HTR-8/SVneo (cell line): ENCODE measurements at regions not wholly inside any gene's neighbourhood (a gene's known extent, or its start where the extent isn't known, plus 50 kb on each side); places are given as distances from the start of the nearest gene placed in this dataset.
A peak's percentile ranks its signal among the peaks of the same experiment; 100 is the strongest.
"Not testable (repeated sequence)": the region's sequence is repeated elsewhere in the genome, so short reads cannot be mapped to it uniquely, and the experiment has no call there.

Source experiments
- DNase-seq: peaks from one replicate; pipeline ENCODE4 v3.0.0; 2011; ENCODE audit warnings: low spot score, mixed read lengths; ENCODE audit not compliant: insufficient read length
- FAIRE-seq: peaks from 2 replicates; lab custom pipeline; 2011; peaks lifted over from hg19 to GRCh38; lab: Jason Lieb, UNC

DNA sequence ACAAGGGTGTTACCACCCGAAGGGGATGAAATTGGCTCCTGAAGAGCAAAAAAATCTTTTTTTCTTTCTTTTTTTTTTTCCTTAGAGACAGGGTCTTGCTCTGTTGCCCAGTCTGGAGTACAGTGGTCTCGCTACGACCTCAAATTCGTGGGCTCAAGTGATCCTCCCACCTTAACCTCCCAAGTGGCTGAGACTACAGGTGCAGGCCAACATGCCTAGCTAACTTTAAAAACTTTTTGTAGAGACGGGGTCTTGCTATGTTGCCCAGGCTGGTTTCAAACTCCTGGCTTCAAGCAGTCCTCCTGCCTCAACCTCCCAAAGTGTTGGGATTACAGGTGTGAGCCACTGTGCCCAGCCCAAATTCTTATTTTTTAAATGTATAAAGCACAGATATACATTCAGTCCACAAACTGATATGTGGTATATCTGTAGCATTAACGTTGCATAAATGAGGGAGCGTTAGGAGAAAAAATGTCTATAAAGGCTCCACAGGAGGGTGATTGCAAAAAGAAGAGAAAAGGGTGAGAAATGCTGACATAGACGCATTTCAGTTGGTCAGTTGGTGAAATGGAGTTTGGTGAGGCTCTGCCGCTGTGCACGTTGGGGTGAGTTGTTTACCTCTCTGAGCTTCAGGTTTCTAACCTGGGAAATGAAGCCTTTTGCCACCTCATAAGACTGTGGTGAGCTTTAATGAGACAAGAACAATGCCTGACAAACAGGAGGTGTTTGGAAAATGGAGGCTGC, 100.7 kb upstream of the PODXL start:
- no peak for FAIRE-seq
- no peak for DNase-seq

DNA sequence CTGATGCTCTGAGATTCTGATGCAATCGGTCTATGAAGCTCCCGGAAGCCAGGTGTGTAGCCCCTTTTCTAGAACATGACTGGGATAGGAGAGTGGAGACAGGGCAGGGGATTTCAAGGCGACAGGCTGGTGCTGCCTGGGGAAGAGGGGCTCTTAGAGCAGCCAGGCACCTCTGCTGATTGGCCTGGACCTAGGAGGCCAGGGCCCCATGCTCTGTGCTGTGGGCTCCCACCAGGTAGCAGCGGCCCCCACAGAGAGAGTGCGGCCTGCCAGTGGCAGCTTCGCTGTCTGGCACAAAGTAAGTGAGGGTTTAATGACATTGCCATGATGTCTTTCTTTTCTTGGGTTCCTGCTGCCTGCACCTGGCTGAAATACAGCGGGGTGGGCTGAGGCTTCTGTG, 99.4 kb upstream of the PODXL start:
- no peak for DNase-seq
- FAIRE-seq, result no peak

DNA sequence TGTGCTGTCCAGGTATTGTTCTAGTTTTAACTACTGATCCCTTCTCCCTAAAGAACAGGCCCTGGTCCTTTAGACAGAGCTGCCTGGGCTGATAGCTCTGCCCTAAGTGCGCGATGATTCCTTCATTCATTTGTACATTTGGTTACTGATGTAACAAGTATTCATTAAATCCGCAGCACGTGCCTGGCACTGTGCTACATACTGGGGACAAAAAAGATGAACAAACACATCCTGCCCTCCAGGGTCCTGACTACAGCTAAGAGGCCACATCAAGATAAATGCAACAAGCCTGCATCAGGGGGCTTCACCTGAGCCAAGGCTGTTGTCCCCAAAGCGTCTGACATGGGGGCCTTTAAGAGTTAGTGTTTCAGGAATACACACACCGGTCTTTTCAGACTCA, 99.0 kb upstream of the PODXL start:
- no peak for FAIRE-seq
- no peak for DNase-seq

DNA sequence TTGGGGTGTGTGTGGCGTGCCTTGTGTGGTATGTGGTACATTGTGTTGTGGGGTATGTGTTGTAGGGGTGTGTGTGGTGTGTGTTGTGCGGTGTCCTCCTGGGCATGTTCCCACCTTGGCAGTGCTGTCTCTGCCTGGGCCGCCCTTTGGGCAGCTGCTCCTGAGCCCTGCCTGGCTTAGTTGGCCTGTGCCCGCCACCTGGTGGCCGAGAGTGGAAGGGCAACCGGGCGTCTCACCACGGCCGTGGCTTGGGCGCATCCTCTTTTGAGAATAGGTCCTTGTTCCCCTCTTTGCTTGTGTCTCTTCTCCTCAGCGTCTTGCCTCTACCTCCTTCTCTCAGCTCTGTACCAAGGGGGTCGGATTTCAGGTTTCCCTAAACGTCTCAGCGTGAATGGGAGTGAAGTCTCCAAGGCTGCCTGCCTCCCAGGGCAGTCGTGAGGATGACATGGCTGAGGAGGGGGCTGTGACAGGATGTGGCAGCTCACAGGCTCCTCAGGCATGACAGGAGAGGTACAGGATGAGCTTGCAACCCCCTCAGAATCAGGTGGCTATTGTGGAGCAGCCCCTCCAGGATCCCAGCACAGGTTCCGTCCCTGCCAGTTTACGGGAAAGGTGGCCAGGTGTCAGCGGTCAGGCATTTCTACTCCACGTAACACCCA, 98.4 kb upstream of the PODXL start:
- peak; percentile 82 for DNase-seq

DNA sequence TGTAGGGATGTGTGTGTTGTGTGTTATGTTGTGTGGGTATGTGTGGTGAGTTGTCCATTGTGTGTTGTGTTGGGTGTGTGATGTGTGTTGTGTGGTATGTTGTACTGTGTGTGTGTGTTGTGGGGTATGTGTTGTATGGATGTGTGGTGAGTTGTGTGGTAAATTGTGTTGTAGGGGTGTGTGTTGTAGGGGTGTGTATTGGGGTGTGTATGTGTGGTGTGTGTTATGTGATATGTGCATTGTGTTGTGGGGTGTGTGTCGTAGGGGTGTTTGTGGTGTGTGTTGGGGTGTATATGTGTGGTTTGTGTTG, 97.8 kb upstream of the PODXL start:
- FAIRE-seq, result peak; percentile 55
- DNase-seq, result no peak

More for the DNA sequence above, 98.4 kb upstream of the PODXL start:
- peak; percentile 57 for FAIRE-seq

DNA sequence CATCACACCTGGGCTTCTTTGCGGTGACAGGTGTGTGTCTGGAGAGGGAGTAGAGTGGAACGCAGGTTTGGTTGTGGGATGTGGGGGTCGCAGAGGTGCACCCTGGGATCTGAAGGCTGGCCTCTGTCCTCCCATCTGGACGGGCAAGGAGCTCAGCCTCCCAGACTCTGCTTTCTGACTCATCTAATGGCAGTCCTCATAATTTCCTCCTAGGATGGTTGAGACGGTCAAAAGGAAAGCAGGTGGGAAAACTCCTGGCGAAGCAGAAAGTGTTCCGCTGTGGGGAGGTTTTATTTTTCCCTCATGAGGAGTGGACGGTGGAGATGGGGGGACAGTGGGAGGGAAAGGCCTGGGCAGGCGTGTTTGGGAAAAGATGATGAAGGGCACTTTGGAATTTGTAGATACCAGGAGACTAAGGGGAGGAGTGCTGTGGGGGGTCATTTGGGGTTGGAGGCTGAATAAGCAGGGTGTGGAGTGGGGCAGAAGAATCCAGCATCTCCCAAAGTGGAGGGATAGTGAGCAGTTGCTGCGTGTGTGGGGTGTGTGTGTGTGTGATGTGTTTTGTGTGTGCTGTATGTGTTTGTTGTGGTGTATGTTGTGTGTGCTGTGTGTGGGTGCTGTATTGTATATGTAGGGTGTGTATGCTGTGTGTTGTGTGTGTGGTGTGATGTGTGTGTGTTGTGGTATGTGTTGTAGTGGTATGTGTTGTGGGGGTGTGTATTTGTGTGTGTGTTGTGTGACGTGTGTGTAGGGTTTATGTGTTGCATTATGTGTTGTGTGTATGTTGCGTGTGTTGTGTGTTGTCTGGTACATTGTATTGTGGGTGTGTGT, 97.2 kb upstream of the PODXL start:
- FAIRE-seq (no peak), DNase-seq (peak; percentile 52)

DNA sequence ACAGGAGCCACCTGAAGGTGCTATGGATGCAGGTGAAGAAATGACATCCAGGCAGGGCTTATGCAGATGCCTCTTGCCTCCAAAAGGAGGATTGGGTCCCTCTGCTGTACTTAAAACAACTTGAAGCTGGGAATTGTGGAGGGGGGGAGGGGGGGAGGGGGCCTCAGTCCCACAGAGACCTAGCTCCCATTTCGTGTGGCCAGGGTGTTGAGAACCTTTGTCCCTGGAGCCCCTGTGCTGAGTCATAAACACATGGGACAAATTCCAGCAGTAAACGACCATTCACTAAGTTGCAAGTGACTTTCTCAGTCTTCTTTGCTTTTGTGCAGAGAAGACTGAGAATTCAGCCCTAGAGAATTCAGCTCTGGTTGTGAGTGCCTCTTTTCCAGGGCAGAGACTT, 96.5 kb upstream of the PODXL start:
- no peak for FAIRE-seq
- DNase-seq, result no peak

DNA sequence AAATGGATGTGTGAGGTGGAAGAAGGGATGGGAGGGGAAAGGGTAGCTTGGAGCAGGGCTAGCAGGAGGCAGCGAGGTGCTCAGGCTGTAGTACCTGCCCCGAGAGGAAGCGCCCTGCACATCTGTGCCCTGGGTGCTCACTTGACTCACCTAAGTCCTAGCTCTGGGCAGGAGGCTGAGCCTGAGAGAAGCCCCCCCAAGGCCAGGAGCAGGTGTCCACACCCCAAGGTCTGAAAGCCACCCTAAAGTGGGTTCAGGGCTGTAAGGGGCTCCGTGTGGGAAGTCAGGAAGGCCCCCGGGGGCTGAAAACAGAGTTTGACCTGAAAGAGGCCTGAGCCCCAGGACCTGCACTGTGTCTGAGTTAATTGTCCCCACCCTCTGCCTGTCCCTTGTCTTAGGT, 95.8 kb upstream of the PODXL start:
- FAIRE-seq, result no peak

DNA sequence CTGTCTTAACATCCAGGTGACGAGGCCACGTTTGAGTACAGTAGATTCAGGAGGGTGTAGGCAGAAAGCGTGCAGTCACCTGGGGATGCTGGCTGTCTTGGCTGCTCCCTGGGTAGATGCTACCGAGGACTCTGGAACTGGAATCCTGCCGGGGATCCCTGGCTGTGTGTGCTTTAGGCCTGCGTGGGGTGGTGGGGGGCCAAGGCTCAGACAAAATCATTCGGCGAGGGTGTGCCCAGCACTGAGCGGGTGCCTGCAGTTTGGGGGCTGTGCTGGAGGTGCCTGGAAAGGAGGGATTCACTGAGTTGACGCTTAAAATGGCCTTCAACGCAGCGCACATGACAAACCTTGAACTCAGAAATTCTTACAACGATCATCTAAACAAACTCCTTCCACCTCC, 93.5 kb upstream of the PODXL start:
- FAIRE-seq (no peak), DNase-seq (no peak)

More for the DNA sequence above, 95.8 kb upstream of the PODXL start:
- no peak for DNase-seq

DNA sequence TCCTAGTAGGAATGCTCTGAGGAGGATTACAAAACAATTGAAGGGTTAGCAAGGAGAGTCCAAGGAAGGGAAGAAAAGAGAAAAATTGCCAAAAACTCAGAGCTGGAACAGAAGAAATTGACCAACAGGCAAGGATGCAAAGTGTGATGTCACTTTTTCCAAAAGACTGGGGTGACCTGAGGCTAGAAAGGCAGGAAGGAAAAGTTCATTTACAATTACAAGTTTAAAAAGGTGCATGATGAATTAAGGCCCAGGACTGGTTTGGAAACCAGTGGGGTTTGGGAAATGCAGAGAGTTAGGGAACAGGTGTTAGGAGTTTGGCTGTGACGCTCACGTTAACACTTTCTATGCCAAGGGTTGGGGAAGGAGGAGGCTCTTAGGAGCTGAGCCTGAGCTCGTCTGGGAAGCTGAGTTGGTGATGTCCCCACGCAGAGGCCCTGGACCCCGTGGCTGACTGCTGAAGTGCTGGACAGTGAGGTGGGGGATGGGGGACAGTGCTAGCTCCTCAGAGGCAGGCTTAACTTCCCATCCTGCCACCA, 92.6 kb upstream of the PODXL start:
- FAIRE-seq (no peak), DNase-seq (no peak)

DNA sequence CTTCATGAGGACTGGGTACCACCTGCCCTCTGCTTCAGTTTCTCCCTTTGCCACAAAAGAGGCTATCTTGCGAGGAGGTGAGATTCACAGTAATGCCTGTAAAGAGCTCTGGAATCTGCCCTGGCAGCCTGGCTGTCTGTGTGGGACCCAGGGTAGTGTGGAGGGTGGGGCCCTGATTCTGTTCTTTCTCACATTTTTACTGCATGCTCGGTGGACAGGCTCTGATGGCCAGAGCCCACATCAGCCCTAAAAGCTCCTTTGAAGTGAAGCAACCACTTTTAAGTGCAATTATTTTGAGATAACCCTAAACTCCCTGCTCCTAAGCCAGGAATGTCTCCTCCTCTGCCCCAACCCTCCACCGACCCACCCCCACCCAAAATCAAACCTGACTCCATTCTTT, 92.1 kb upstream of the PODXL start:
- DNase-seq, result no peak
- no peak for FAIRE-seq

DNA sequence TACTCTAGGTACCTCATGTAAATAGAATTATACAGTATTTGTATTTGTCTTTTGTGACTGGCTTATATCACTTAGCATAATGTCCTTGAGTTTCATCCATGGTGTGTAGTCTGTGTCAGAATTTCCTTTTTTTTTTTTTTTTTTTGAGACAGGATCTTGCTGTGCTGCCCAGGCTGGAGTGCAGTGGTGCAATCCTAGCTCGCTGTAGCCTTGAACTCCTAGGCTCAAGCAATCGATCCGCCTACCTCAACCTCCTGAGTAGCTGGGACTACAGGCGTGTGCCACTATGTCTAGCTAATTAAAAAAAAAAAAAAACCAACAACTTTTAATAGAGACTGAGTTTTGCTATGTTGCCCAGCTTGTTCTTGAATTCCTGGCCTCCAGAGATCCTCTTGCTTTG, 89.8 kb upstream of the PODXL start:
- no peak for DNase-seq
- no peak for FAIRE-seq

DNA sequence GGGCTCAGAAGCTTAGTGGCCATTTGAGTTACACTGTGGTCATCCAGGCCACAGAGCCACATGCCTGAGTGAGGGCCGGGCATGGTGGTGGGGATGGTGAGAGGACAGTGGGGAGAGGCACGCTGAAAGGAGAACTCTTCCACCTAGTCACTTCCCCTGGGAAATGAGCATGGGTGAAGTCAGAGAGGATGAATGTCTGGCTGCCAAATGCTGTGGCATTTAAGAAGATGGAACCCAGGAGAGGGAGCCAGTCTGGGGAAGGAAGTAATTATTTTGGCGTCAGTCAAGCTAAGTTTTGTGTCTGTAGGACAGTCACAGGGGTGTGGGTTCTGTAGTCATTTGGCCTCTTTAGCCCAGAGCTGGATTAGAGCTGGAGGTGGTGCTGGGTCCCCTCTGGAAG, 86.0 kb upstream of the PODXL start:
- no peak for DNase-seq
- no peak for FAIRE-seq

DNA sequence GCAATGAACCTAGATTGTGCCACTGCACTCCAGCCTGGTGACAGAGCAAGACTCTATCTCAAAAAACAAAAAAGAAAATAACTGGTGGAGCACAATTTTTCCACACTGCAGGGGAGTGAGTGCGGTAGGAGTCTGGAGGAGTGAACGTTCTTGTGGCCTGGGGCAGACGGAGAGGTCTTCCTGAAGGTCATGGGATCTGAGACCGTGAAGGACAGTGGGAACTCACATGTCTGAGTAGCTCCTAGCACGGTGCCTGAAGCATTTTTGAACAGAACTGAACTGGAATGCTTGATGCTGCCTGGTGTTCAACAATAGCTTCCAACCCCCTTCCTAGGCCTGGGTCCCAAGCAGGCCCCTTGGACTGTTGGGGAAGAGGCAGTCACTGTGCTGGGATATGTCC, 84.3 kb upstream of the PODXL start:
- FAIRE-seq, result no peak
- no peak for DNase-seq

DNA sequence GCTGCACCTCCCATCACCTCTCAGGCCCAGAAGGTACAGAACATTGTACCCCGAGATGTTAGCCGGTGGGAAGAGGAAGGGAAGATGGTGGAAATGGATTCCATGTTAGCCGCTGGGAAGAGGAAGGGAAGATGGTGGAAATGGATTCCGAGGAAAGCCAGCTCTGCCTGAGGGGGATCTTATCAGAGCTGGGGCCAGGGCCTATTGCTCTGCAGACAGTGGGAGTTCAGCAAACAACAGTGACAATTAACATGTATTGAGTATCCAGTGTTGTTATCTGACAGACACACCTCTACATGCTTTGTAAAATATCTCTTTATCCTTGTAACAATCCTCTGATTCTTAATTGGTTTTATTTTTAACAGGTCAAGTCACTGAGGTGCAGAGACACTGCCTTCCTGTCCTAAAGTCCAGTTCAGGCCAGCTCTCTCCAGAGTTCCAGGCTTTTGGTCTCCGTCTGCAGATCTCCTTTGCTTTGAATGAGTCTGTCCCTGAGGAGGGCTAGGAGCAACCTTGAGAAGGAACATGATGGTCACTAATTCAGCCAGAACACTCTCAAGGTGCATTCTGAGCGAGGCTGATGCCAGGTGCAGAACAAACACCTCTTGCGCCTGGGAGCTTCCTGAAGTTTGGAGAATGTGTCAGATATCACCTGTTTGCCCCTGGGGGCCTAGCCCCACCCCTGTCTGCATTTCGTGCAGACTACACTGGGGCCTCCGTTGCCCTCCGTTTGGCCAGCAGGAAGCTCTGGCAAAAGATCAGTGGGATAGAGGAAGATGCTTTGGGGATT, 82.4 kb upstream of the PODXL start:
- DNase-seq (no peak), FAIRE-seq (no peak)

DNA sequence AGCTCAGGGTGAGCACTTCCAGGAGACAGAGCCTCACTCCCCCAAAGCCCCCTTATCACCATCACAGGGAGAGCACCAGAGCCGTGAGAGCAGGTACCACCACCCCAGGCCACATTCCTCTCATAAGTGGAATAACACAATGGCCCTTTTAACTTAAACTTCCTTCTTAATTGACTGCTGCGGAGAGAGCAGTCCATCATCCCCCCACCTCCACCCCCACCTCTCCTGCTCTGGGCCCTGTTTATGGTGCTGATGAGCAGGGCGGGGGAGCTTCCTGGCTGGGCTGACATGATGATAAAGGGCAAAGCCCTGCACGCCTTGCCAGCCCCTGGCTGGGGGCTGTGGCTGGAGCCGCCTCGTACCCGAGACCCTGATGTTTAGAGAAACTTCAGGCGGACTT, 81.4 kb upstream of the PODXL start:
- no peak for FAIRE-seq

DNA sequence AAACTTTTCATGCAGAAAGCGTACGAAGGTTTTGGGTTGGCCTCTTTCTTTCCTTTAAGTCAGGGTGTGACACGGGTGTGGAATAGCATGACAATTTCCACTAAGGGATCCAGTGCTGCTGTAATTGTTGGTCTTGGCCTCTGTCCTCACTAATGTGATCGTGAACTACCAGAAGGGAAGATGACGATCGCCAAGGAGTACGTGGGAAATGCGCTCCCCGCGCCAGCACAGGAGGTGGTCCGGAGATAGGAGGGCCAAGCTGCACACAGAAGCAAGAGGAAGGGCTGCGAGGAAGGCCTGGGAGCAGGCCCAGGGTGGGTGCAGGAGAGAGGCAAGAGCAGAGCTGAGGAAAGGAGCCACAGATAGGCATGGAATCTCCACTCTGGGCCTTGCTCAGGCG, 79.7 kb upstream of the PODXL start:
- no peak for DNase-seq
- no peak for FAIRE-seq

More for the DNA sequence above, 81.4 kb upstream of the PODXL start:
- DNase-seq, result no peak

DNA sequence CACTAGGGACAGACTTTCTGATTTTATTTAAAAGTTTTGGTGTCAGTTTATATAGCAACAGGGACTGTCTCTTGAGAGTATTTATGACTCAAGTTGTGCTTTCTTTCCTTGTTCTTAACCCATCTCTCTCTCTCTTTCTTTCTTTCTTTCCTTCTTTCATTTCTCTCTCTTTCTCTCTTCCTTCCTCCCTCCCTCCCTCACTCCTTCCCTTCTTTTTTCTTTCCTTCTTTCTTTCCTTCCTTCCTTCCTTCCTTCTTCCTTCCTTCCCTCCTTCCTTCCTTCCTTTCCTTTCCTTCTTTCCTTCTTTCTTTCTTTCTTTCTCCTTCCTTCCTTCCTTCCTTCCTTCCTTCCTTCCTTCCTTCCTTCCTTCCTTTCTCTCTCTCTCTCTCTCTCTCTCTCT, 77.8 kb upstream of the PODXL start:
- DNase-seq, FAIRE-seq: not testable (repeated sequence)

DNA sequence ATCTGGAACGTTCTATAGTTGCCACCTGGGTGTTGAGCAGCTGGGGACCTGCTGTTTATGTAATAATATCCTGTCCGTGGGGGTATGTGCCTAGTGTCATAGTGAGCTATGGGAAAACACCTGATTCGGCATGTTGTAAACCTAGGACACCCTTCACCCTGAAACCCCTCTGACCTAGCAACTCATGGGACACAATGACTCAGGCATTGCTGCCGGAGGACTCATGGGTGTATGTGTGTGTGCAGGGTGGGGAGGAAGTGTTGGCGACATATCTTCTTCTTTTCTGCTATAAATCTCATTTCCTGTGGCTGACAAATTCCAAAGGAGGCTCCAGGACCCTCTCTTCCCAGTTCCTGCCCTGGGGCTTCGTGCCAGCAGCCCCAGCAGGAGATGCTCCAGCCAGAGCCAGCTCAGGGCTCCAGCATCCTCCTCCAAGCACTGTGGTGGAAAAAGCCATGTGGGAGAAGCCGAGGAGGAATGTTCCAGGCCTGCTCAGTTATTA, 77.0 kb upstream of the PODXL start:
- FAIRE-seq, result no peak
- DNase-seq, result peak; percentile 60

DNA sequence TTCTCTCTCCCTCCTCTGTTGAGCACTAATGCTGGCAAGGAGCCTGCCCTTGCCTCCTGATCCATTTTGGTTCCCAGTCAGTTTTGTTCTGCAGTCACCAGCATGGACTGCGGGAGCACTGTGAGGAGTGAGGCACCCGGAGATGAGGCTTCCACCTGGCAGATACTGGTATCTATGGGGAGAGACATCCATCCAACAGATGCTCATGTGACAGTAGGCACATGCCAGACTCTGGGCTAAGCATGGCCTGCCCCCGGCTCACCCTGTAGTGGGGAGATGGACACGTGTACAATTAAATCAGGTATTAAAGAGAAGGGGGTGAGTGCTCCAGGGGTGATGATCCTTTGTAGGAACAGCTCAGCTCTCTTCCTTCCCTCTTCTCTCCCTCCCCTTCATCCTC, 74.0 kb upstream of the PODXL start:
- FAIRE-seq, result no peak

More for the DNA sequence above, 74.0 kb upstream of the PODXL start:
- no peak for DNase-seq
